Prostate gland (tissue), 2 donors: ENCODE measurements at regions not wholly inside any gene's neighbourhood (a gene's known extent, or its start where the extent isn't known, plus 50 kb on each side); places are given as distances from the start of the nearest gene placed in this dataset.
"Not testable (repeated sequence)": the region's sequence is repeated elsewhere in the genome, so short reads cannot be mapped to it uniquely, and the experiment has no call there.

ENCODE experiments used
- DNase-seq: peaks from one replicate; pipeline ENCODE4 v3.0.0-alpha.2; 2019; ENCODE audit warnings: low spot score
- H3K27ac ChIP-seq, 2 donors: fragments of 200-600 bp; sonication (generic); 2 replicates each; pipeline ENCODE4 v1.5.1; 2017 to 2019
- H3K27me3 ChIP-seq: fragments of 200-600 bp; sonication (generic); replicated peaks from 2 replicates; pipeline ENCODE4 v1.5.1; 2019; ENCODE audit not compliant: insufficient read depth
- H3K36me3 ChIP-seq, 2 donors: fragments of 200-600 bp; sonication (generic); 1 replicate in 1 of 2; 2 replicates in 1 of 2; pipeline versions ENCODE4 v1.5.1 to v1.8.1; 2017 to 2019
- H3K4me1 ChIP-seq: fragments of 200-600 bp; sonication (generic); replicated peaks from 2 replicates; pipeline ENCODE4 v1.5.1; 2019
- H3K4me3 ChIP-seq, 2 donors: fragments of 200-600 bp; sonication (generic); 2 replicates each; pipeline ENCODE4 v1.5.1; 2017 to 2019
- H3K9me3 ChIP-seq: fragments of 200-600 bp; sonication (generic); 2 replicates; pipeline ENCODE4 v1.5.1; 2017
- CTCF ChIP-seq, 4 experiments: fragments of 200-600 bp in 2 of 4; fragments of 450-650 bp in 2 of 4; sonication (generic) in 2 of 4; IDR thresholded peaks; 1 replicate in 3 of 4; 2 replicates in 1 of 4; pipeline ENCODE4 v1.5.1; 2016 to 2019; ENCODE audit warnings: antibody characterized with exemption in 4 of 4, mild to moderate bottlenecking in 2 of 4, moderate library complexity in 2 of 4
- WGBS: methylation state at CpG from one replicate; pipeline ENCODE4 v1.1.5; 2018; 5-methylcytosine and 5-hydroxymethylcytosine counted together
- intact Hi-C: fragments of 100-400 bp; cut with DNase I; formaldehyde crosslinking; loops from one replicate; pipeline ENCODE4 v1.14.2; 2022
- small RNA-seq, 2 donors: library from RNA; depleted of rRNA; stranded (forward); fragments of <200 nt; gene quantifications; one replicate each; pipeline ENCODE3, GENCODE V24; 2016

GRCh38 chr1:145191272-145191675 lies 50.7 kb downstream of the PPIAL4D start:
- H3K4me3 ChIP-seq, H3K9me3 ChIP-seq, intact Hi-C loops, H3K36me3 ChIP-seq, H3K4me1 ChIP-seq, H3K27ac ChIP-seq, DNase-seq, H3K27me3 ChIP-seq: not testable (repeated sequence)
- WGBS, result 92% methylated on average over 1 of the region's 1 CpG

- H3K9me3 ChIP-seq, H3K27me3 ChIP-seq, H3K4me3 ChIP-seq, intact Hi-C loops, H3K27ac ChIP-seq, H3K4me1 ChIP-seq, DNase-seq, H3K36me3 ChIP-seq: not testable (repeated sequence)
- whole genome bisulfite sequencing, result 86% methylated on average over 3 of the region's 4 CpGs
Measured at GRCh38 chr1:145189543-145190030, 52.4 kb downstream of the PPIAL4D start.

GRCh38 chr1:145188869-145189542 lies 53.0 kb downstream of the PPIAL4D start:
- 38% methylated on average over 8 of the region's 8 CpGs for WGBS
- H3K4me1 ChIP-seq, DNase-seq, H3K27me3 ChIP-seq, intact Hi-C loops, H3K36me3 ChIP-seq, H3K9me3 ChIP-seq, H3K27ac ChIP-seq, H3K4me3 ChIP-seq: not testable (repeated sequence)

GRCh38 chr1:145182606-145183413 lies 59.2 kb downstream of the PPIAL4D start:
- 56% methylated on average over 3 of the region's 5 CpGs for WGBS
- peak in 2 of 4 experiments; percentile 29 to 30 for TF ChIP-seq CTCF (IDR thresholded peaks at IDR 0.05)

GRCh38 chr1:145176285-145176925 lies 65.6 kb downstream of the PPIAL4D start:
- H3K27ac ChIP-seq, H3K36me3 ChIP-seq, H3K4me3 ChIP-seq, DNase-seq, H3K27me3 ChIP-seq, intact Hi-C loops, H3K9me3 ChIP-seq, H3K4me1 ChIP-seq: not testable (repeated sequence)
- 90% methylated on average over 6 of the region's 11 CpGs for WGBS

More at GRCh38 chr1:145182606-145183413, 59.2 kb downstream of the PPIAL4D start:
- H3K4me3 ChIP-seq, H3K27me3 ChIP-seq, H3K36me3 ChIP-seq, H3K4me1 ChIP-seq, H3K27ac ChIP-seq, H3K9me3 ChIP-seq, DNase-seq, intact Hi-C loops: not testable (repeated sequence)

- H3K36me3 ChIP-seq, intact Hi-C loops, DNase-seq, H3K4me1 ChIP-seq, H3K27ac ChIP-seq, H3K27me3 ChIP-seq, H3K9me3 ChIP-seq, H3K4me3 ChIP-seq: not testable (repeated sequence)
- no CpG with 5 or more reads among the region's 3 CpGs for WGBS
Measured at GRCh38 chr1:145174377-145174776, 67.6 kb downstream of the PPIAL4D start.

- H3K27me3 ChIP-seq, H3K9me3 ChIP-seq, DNase-seq, intact Hi-C loops, H3K4me3 ChIP-seq, H3K36me3 ChIP-seq, H3K27ac ChIP-seq, H3K4me1 ChIP-seq: not testable (repeated sequence)
- 69% methylated on average over 17 of the region's 37 CpGs for WGBS
Measured at GRCh38 chr1:145168220-145168848, 72.6 kb downstream of the FAM72D start.

- H3K9me3 ChIP-seq, H3K36me3 ChIP-seq, H3K4me3 ChIP-seq, intact Hi-C loops, H3K27ac ChIP-seq, H3K27me3 ChIP-seq, DNase-seq, H3K4me1 ChIP-seq: not testable (repeated sequence)
- no CpG with 5 or more reads among the region's 3 CpGs for WGBS
Measured at GRCh38 chr1:145164360-145164759, 68.6 kb downstream of the FAM72D start.

Small RNA genes lying in the stretch of these regions (small RNA-seq; reads per million reads assigned to genes)
- 0 reads per million in 2 donors for gene RF00003
